ENCODE measurements at regions not wholly inside any gene's neighbourhood (a gene's known extent, or its start where the extent isn't known, plus 50 kb on each side); places are given as distances from the start of the nearest gene placed in this dataset.

- H3K79me1 ChIP-seq (replicated peaks; ENCODE audit: low read length, poor library complexity, severe bottlenecking), result no peaks in the 10 kb centered on the region
- H3K18ac ChIP-seq (ENCODE audit: low read depth in 1 of 2, low read length in 2 of 2), result no peak overlapping the region
- H2BK12ac ChIP-seq (ENCODE audit: low read length in 2 of 2), result no peak overlapping the region
- DNase-seq, result no peak
- H2BK5ac ChIP-seq (ENCODE audit: low read depth, low read length, poor library complexity, severe bottlenecking), result no peak overlapping the region
- H3K4me2 ChIP-seq (ENCODE audit: low read length, poor library complexity, severe bottlenecking), result no peak overlapping the region
- no peak overlapping the region for H3K23ac ChIP-seq (ENCODE audit: low read length in 2 of 2)
- H3K4me1 ChIP-seq (ENCODE audit: control insufficient read depth, insufficient read depth, low read depth, low read length), result no peaks in the 10 kb centered on the region
- no peak overlapping the region for H2BK120ac ChIP-seq (ENCODE audit: low read depth, low read length)
- H4K91ac ChIP-seq (ENCODE audit: low read length), result no peak overlapping the region
- no peak overlapping the region for H4K8ac ChIP-seq (ENCODE audit: low read length)
- 24% methylated on average over 1 of the region's 1 CpG for WGBS
- H2BK15ac ChIP-seq (ENCODE audit: low read depth, poor library complexity, severe bottlenecking), result no peak overlapping the region
- no peaks in the 10 kb centered on the region for H3K9me3 ChIP-seq (ENCODE audit: control insufficient read depth, low read length)
- no peak overlapping the region for H3K4ac ChIP-seq (ENCODE audit: low read depth in 1 of 2, low read length in 2 of 2)
- no peak overlapping the region for H2AFZ ChIP-seq (ENCODE audit: low read depth, low read length)
- no peaks in the 10 kb centered on the region for H3K27me3 ChIP-seq (ENCODE audit: control insufficient read depth in 1 of 2, insufficient read depth in 1 of 2, low read length in 2 of 2)
- H3K4me3 ChIP-seq (ENCODE audit: insufficient read depth in 1 of 2, low read depth in 1 of 2, low read length in 2 of 2), result no peak overlapping the region
- H3K14ac ChIP-seq (ENCODE audit: low read length in 2 of 2), result no peak overlapping the region
- no peak overlapping the region for H2AK5ac ChIP-seq (ENCODE audit: low read length, severe bottlenecking)
- no peaks in the 10 kb centered on the region for H3K36me3 ChIP-seq (ENCODE audit: control insufficient read depth in 1 of 2, insufficient read depth in 2 of 2, low read depth in 1 of 2, low read length in 2 of 2)
- H3K9ac ChIP-seq (ENCODE audit: low read length), result no peak overlapping the region
- H3K27ac ChIP-seq (ENCODE audit: low read length, poor library complexity, severe bottlenecking), result no peak overlapping the region
These were observed 356.0 kb upstream of the ISL1 start for GRCh38 chr5:51027271-51027670.

GRCh38 chr5:51028394-51028793, 354.9 kb upstream of the ISL1 start:
- Histone ChIP-seq H3K23ac (ENCODE audit: low read length in 2 of 2) (no peak overlapping the region), H3K79me1 (replicated peaks; ENCODE audit: low read length, poor library complexity, severe bottlenecking) (no peaks in the 10 kb centered on the region), H3K9me3 (ENCODE audit: control insufficient read depth, low read length) (no peaks in the 10 kb centered on the region), H2BK120ac (ENCODE audit: low read depth, low read length) (no peak overlapping the region), H2AFZ (ENCODE audit: low read depth, low read length) (no peak overlapping the region), H3K18ac (ENCODE audit: low read depth in 1 of 2, low read length in 2 of 2) (no peak overlapping the region), H3K36me3 (ENCODE audit: control insufficient read depth in 1 of 2, insufficient read depth in 2 of 2, low read depth in 1 of 2, low read length in 2 of 2) (no peaks in the 10 kb centered on the region), H2BK5ac (ENCODE audit: low read depth, low read length, poor library complexity, severe bottlenecking) (no peak overlapping the region), H2BK15ac (ENCODE audit: low read depth, poor library complexity, severe bottlenecking) (no peak overlapping the region), H3K4me2 (ENCODE audit: low read length, poor library complexity, severe bottlenecking) (no peak overlapping the region), H3K27me3 (ENCODE audit: control insufficient read depth in 1 of 2, insufficient read depth in 1 of 2, low read length in 2 of 2) (no peaks in the 10 kb centered on the region), H3K9ac (ENCODE audit: low read length) (no peak overlapping the region), H4K8ac (ENCODE audit: low read length) (no peak overlapping the region), H2BK12ac (ENCODE audit: low read length in 2 of 2) (no peak overlapping the region), H3K4ac (ENCODE audit: low read depth in 1 of 2, low read length in 2 of 2) (no peak overlapping the region), H3K27ac (ENCODE audit: low read length, poor library complexity, severe bottlenecking) (no peak overlapping the region), H3K14ac (ENCODE audit: low read length in 2 of 2) (no peak overlapping the region), H4K91ac (ENCODE audit: low read length) (no peak overlapping the region), H3K4me1 (ENCODE audit: control insufficient read depth, insufficient read depth, low read depth, low read length) (no peaks in the 10 kb centered on the region), H3K4me3 (ENCODE audit: insufficient read depth in 1 of 2, low read depth in 1 of 2, low read length in 2 of 2) (no peak overlapping the region), H2AK5ac (ENCODE audit: low read length, severe bottlenecking) (no peak overlapping the region)
- WGBS, result 67% methylated on average over 1 of the region's 1 CpG
- no peak for DNase-seq

- H3K79me1 ChIP-seq (replicated peaks; ENCODE audit: low read length, poor library complexity, severe bottlenecking), result no peaks in the 10 kb centered on the region
- H2BK15ac ChIP-seq (ENCODE audit: low read depth, poor library complexity, severe bottlenecking), result no peak overlapping the region
- no peak overlapping the region for H3K18ac ChIP-seq (ENCODE audit: low read depth in 1 of 2, low read length in 2 of 2)
- H3K4me2 ChIP-seq (ENCODE audit: low read length, poor library complexity, severe bottlenecking), result no peak overlapping the region
- H3K4me3 ChIP-seq (ENCODE audit: insufficient read depth in 1 of 2, low read depth in 1 of 2, low read length in 2 of 2), result no peak overlapping the region
- H3K14ac ChIP-seq (ENCODE audit: low read length in 2 of 2), result no peak overlapping the region
- no peak overlapping the region for H3K27ac ChIP-seq (ENCODE audit: low read length, poor library complexity, severe bottlenecking)
- WGBS, result 84% methylated on average over 4 of the region's 4 CpGs
- H3K27me3 ChIP-seq (ENCODE audit: control insufficient read depth in 1 of 2, insufficient read depth in 1 of 2, low read length in 2 of 2), result no peaks in the 10 kb centered on the region
- H3K9ac ChIP-seq (ENCODE audit: low read length), result no peak overlapping the region
- no peaks in the 10 kb centered on the region for H3K36me3 ChIP-seq (ENCODE audit: control insufficient read depth in 1 of 2, insufficient read depth in 2 of 2, low read depth in 1 of 2, low read length in 2 of 2)
- H3K4ac ChIP-seq (ENCODE audit: low read depth in 1 of 2, low read length in 2 of 2), result no peak overlapping the region
- no peak overlapping the region for H2BK120ac ChIP-seq (ENCODE audit: low read depth, low read length)
- no peak overlapping the region for H2AFZ ChIP-seq (ENCODE audit: low read depth, low read length)
- no peak overlapping the region for H2BK12ac ChIP-seq (ENCODE audit: low read length in 2 of 2)
- H2AK5ac ChIP-seq (ENCODE audit: low read length, severe bottlenecking), result no peak overlapping the region
- H4K91ac ChIP-seq (ENCODE audit: low read length), result no peak overlapping the region
- no peak overlapping the region for H4K8ac ChIP-seq (ENCODE audit: low read length)
- H3K4me1 ChIP-seq (ENCODE audit: control insufficient read depth, insufficient read depth, low read depth, low read length), result no peaks in the 10 kb centered on the region
- H3K9me3 ChIP-seq (ENCODE audit: control insufficient read depth, low read length), result no peaks in the 10 kb centered on the region
- H2BK5ac ChIP-seq (ENCODE audit: low read depth, low read length, poor library complexity, severe bottlenecking), result no peak overlapping the region
- no peak for DNase-seq
- no peak overlapping the region for H3K23ac ChIP-seq (ENCODE audit: low read length in 2 of 2)
These were observed 350.0 kb upstream of the ISL1 start for GRCh38 chr5:51033215-51033614.

GRCh38 chr5:51034222-51034901, 348.9 kb upstream of the ISL1 start:
- H3K9ac ChIP-seq (ENCODE audit: low read length), result no peak overlapping the region
- H3K4me2 ChIP-seq (ENCODE audit: low read length, poor library complexity, severe bottlenecking), result no peak overlapping the region
- H2AFZ ChIP-seq (ENCODE audit: low read depth, low read length), result no peak overlapping the region
- H3K27me3 ChIP-seq (ENCODE audit: control insufficient read depth in 1 of 2, insufficient read depth in 1 of 2, low read length in 2 of 2), result no peaks in the 10 kb centered on the region
- H3K9me3 ChIP-seq (ENCODE audit: control insufficient read depth, low read length), result no peaks in the 10 kb centered on the region
- no peak overlapping the region for H2BK12ac ChIP-seq (ENCODE audit: low read length in 2 of 2)
- H2AK5ac ChIP-seq (ENCODE audit: low read length, severe bottlenecking), result no peak overlapping the region
- H3K79me1 ChIP-seq (replicated peaks; ENCODE audit: low read length, poor library complexity, severe bottlenecking), result no peaks in the 10 kb centered on the region
- H3K14ac ChIP-seq (ENCODE audit: low read length in 2 of 2), result no peak overlapping the region
- H3K27ac ChIP-seq (ENCODE audit: low read length, poor library complexity, severe bottlenecking), result no peak overlapping the region
- no peak overlapping the region for H3K4me3 ChIP-seq (ENCODE audit: insufficient read depth in 1 of 2, low read depth in 1 of 2, low read length in 2 of 2)
- 100% methylated on average over 1 of the region's 1 CpG for WGBS
- H3K4me1 ChIP-seq (ENCODE audit: control insufficient read depth, insufficient read depth, low read depth, low read length), result no peaks in the 10 kb centered on the region
- no peaks in the 10 kb centered on the region for H3K36me3 ChIP-seq (ENCODE audit: control insufficient read depth in 1 of 2, insufficient read depth in 2 of 2, low read depth in 1 of 2, low read length in 2 of 2)
- no peak overlapping the region for H2BK5ac ChIP-seq (ENCODE audit: low read depth, low read length, poor library complexity, severe bottlenecking)
- H4K8ac ChIP-seq (ENCODE audit: low read length), result no peak overlapping the region
- no peak overlapping the region for H3K23ac ChIP-seq (ENCODE audit: low read length in 2 of 2)
- no peak overlapping the region for H2BK15ac ChIP-seq (ENCODE audit: low read depth, poor library complexity, severe bottlenecking)
- H3K4ac ChIP-seq (ENCODE audit: low read depth in 1 of 2, low read length in 2 of 2), result no peak overlapping the region
- DNase-seq, result no peak
- no peak overlapping the region for H4K91ac ChIP-seq (ENCODE audit: low read length)
- H2BK120ac ChIP-seq (ENCODE audit: low read depth, low read length), result no peak overlapping the region
- no peak overlapping the region for H3K18ac ChIP-seq (ENCODE audit: low read depth in 1 of 2, low read length in 2 of 2)
